ENCODE measurements at regions not wholly inside any gene's neighbourhood (a gene's known extent, or its start where the extent isn't known, plus 50 kb on each side); places are given as distances from the start of the nearest gene placed in this dataset.

- Histone ChIP-seq H2AFZ (ENCODE audit: low read length) (no peak overlapping the region), H3K79me2 (ENCODE audit: insufficient read depth, low read depth, low read length) (no peaks in the 10 kb centered on the region), H3K27ac (ENCODE audit: low read depth, low read length, poor library complexity, severe bottlenecking) (no peak overlapping the region), H3K9me2 (ENCODE audit: insufficient read depth, low read length) (no peaks in the 10 kb centered on the region), H3K4me1 (ENCODE audit: insufficient read depth, low read length, poor library complexity, severe bottlenecking) (no peaks in the 10 kb centered on the region), H3K4me3 (ENCODE audit: low read depth, low read length, poor library complexity, severe bottlenecking) (no peak overlapping the region), H3K9me3 (ENCODE audit: low read length) (no peaks in the 10 kb centered on the region), H4K20me1 (ENCODE audit: insufficient read depth, low read length) (no peaks in the 10 kb centered on the region), H3K4me2 (ENCODE audit: low read length) (no peak overlapping the region), H3K36me3 (ENCODE audit: insufficient read depth, low read length) (no peaks in the 10 kb centered on the region)
- intact Hi-C loops (cut with micrococcal nuclease; ENCODE audit: unreplicated experiment) = no loop called here
- TF ChIP-seq CTCF (conservative IDR thresholded peaks at IDR 0.05; ENCODE audit: low read length) = no peak
- no peak for TF ChIP-seq EZH2phosphoT487 (IDR thresholded peaks at IDR 0.05; ENCODE audit: borderline replicate concordance, low read depth, low read length)
- ChIA-PET CTCF (ENCODE audit: unreplicated experiment) (no interaction called here), POLR2A (no interaction called here)
- DNase-seq (ENCODE audit: low spot score) = no peak
- no TSS peak for BruUV-seq (replicated peaks)
Measured at GRCh38 chr18:78393086-78393862, 586.3 kb upstream of the SALL3 start.

- no peak overlapping the region for H2AFZ ChIP-seq (ENCODE audit: low read length)
- TF ChIP-seq EZH2phosphoT487 (IDR thresholded peaks at IDR 0.05; ENCODE audit: borderline replicate concordance, low read depth, low read length) = no peak
- no peak for TF ChIP-seq CTCF (conservative IDR thresholded peaks at IDR 0.05; ENCODE audit: low read length)
- no peaks in the 10 kb centered on the region for H3K4me1 ChIP-seq (ENCODE audit: insufficient read depth, low read length, poor library complexity, severe bottlenecking)
- no TSS peak for BruUV-seq (replicated peaks)
- ChIA-PET CTCF (ENCODE audit: unreplicated experiment) (no interaction called here), POLR2A (interaction anchor here (0.6 kb wide), 1 partner anchor 25 kb away, joined by 6 read pairs; no protein-coding TSS in a partner anchor)
- H3K9me2 ChIP-seq (ENCODE audit: insufficient read depth, low read length) = no peaks in the 10 kb centered on the region
- intact Hi-C loops (cut with micrococcal nuclease; ENCODE audit: unreplicated experiment) = no loop called here
- H3K27ac ChIP-seq (ENCODE audit: low read depth, low read length, poor library complexity, severe bottlenecking) = no peak overlapping the region
- DNase-seq (ENCODE audit: low spot score) = no peak
- H3K4me3 ChIP-seq (ENCODE audit: low read depth, low read length, poor library complexity, severe bottlenecking) = no peak overlapping the region
- H3K79me2 ChIP-seq (ENCODE audit: insufficient read depth, low read depth, low read length) = no peaks in the 10 kb centered on the region
- H4K20me1 ChIP-seq (ENCODE audit: insufficient read depth, low read length) = no peaks in the 10 kb centered on the region
- H3K4me2 ChIP-seq (ENCODE audit: low read length) = no peak overlapping the region
- H3K36me3 ChIP-seq (ENCODE audit: insufficient read depth, low read length) = no peaks in the 10 kb centered on the region
- H3K9me3 ChIP-seq (ENCODE audit: low read length) = no peaks in the 10 kb centered on the region
Measured at GRCh38 chr18:78396077-78396476, 583.5 kb upstream of the SALL3 start.

- no TSS peak for BruUV-seq (replicated peaks)
- H3K9me2 ChIP-seq (ENCODE audit: insufficient read depth, low read length) = no peaks in the 10 kb centered on the region
- no peak overlapping the region for H2AFZ ChIP-seq (ENCODE audit: low read length)
- intact Hi-C loops (cut with micrococcal nuclease; ENCODE audit: unreplicated experiment) = no loop called here
- H3K4me1 ChIP-seq (ENCODE audit: insufficient read depth, low read length, poor library complexity, severe bottlenecking) = no peaks in the 10 kb centered on the region
- H4K20me1 ChIP-seq (ENCODE audit: insufficient read depth, low read length) = no peaks in the 10 kb centered on the region
- no peak overlapping the region for H3K4me3 ChIP-seq (ENCODE audit: low read depth, low read length, poor library complexity, severe bottlenecking)
- CTCF ChIA-PET (ENCODE audit: unreplicated experiment) = no interaction called here
- no peak overlapping the region for H3K27ac ChIP-seq (ENCODE audit: low read depth, low read length, poor library complexity, severe bottlenecking)
- no peaks in the 10 kb centered on the region for H3K79me2 ChIP-seq (ENCODE audit: insufficient read depth, low read depth, low read length)
- H3K4me2 ChIP-seq (ENCODE audit: low read length) = no peak overlapping the region
- no peak for DNase-seq (ENCODE audit: low spot score)
- POLR2A ChIA-PET = no interaction called here
- no peaks in the 10 kb centered on the region for H3K9me3 ChIP-seq (ENCODE audit: low read length)
- H3K36me3 ChIP-seq (ENCODE audit: insufficient read depth, low read length) = no peaks in the 10 kb centered on the region
- TF ChIP-seq CTCF (conservative IDR thresholded peaks at IDR 0.05; ENCODE audit: low read length) (no peak), EZH2phosphoT487 (IDR thresholded peaks at IDR 0.05; ENCODE audit: borderline replicate concordance, low read depth, low read length) (no peak)
Measured at GRCh38 chr18:78396756-78397155, 582.9 kb upstream of the SALL3 start.
